Upper lobe of left lung (tissue), 4 donors: ENCODE measurements at regions not wholly inside any gene's neighbourhood (a gene's known extent, or its start where the extent isn't known, plus 50 kb on each side); places are given as distances from the start of the nearest gene placed in this dataset.

Experiments used
- EP300 ChIP-seq, 4 donors: sonication (generic); formaldehyde crosslinking; IDR thresholded peaks; one replicate each; pipeline ENCODE4 v1.5.1; 2017; ENCODE audit warnings: antibody characterized with exemption in 4 of 4, control low read depth in 2 of 4
- POLR2A ChIP-seq, 4 donors: fragments of 450-650 bp; IDR thresholded peaks; one replicate each; pipeline ENCODE4 v1.5.1; 2016 to 2017; ENCODE audit warnings: antibody characterized with exemption in 4 of 4, mild to moderate bottlenecking in 2 of 4
- POLR2AphosphoS5 ChIP-seq, 2 donors: sonication (generic); formaldehyde crosslinking; IDR thresholded peaks; one replicate each; pipeline ENCODE4 v1.5.1; 2017; ENCODE audit warnings: antibody characterized with exemption in 2 of 2
- TF ChIP-seq, protein P1 (sequence below), 6 experiments: fragments of 450-650 bp in 4 of 6; fragments of 200-600 bp in 2 of 6; sonication (generic) in 2 of 6; IDR thresholded peaks; one replicate each; pipeline ENCODE4 v1.5.1; 2016 to 2019; ENCODE audit warnings: antibody characterized with exemption in 6 of 6

DNA sequence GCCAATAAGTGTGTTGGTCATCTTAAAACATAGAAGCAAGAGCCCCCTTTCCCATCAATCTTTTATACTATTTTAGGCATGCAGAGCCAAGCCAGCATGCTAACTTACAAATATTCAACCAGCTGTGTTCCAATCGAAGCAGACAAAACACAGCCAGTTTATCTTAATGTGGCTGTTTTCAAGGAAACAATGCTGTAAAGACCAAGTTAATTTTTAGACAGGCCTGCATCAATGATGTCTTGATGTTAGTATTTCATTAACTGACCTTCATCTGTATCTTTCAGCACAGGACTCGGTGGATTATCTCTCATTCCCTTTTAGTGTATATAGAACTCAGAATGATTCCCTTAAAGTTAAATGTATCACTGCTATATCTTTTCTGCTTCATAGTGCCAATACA lies 262.0 kb upstream of the ZWINT start:
- TF ChIP-seq, protein P1, sequence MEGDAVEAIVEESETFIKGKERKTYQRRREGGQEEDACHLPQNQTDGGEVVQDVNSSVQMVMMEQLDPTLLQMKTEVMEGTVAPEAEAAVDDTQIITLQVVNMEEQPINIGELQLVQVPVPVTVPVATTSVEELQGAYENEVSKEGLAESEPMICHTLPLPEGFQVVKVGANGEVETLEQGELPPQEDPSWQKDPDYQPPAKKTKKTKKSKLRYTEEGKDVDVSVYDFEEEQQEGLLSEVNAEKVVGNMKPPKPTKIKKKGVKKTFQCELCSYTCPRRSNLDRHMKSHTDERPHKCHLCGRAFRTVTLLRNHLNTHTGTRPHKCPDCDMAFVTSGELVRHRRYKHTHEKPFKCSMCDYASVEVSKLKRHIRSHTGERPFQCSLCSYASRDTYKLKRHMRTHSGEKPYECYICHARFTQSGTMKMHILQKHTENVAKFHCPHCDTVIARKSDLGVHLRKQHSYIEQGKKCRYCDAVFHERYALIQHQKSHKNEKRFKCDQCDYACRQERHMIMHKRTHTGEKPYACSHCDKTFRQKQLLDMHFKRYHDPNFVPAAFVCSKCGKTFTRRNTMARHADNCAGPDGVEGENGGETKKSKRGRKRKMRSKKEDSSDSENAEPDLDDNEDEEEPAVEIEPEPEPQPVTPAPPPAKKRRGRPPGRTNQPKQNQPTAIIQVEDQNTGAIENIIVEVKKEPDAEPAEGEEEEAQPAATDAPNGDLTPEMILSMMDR (IDR thresholded peaks at IDR 0.05) = no peak
- no peak for TF ChIP-seq POLR2A (IDR thresholded peaks at IDR 0.05)
- no peak for TF ChIP-seq EP300 (IDR thresholded peaks at IDR 0.05)
- no peak for TF ChIP-seq POLR2AphosphoS5 (IDR thresholded peaks at IDR 0.05)
